Keratinocyte (primary cell): ENCODE measurements at regions not wholly inside any gene's neighbourhood (a gene's known extent, or its start where the extent isn't known, plus 50 kb on each side); places are given as distances from the start of the nearest gene placed in this dataset.

Source experiments
- DNase-seq: peaks from one replicate; pipeline ENCODE4 v3.0.0-alpha.2; 2011; ENCODE audit warnings: low read depth, missing footprints, low spot score
- FAIRE-seq: peaks from 2 replicates; lab custom pipeline; 2011; peaks lifted over from hg19 to GRCh38; lab: Jason Lieb, UNC
- H2AFZ ChIP-seq: 2 replicates; pipeline ENCODE4 v1.6.0; 2012; ENCODE audit warnings: low read length, control low read depth, inconsistent platforms; ENCODE audit not compliant: control insufficient read depth
- H3K27ac ChIP-seq: 2 replicates; pipeline ENCODE4 v1.5.1; 2011; ENCODE audit warnings: low read length; ENCODE audit not compliant: control insufficient read depth, insufficient read depth
- H3K27me3 ChIP-seq: 3 replicates; pipeline ENCODE4 v1.6.0; 2011; ENCODE audit warnings: low read length; ENCODE audit not compliant: control insufficient read depth, insufficient read depth; ENCODE audit errors: extremely low read depth
- H3K36me3 ChIP-seq, 2 experiments: 2 replicates in 1 of 2; 3 replicates in 1 of 2; pipeline ENCODE4 v1.5.1; 2011; ENCODE audit warnings: low read length in 2 of 2, mild to moderate bottlenecking in 1 of 2; ENCODE audit not compliant: control insufficient read depth in 2 of 2, insufficient read depth in 2 of 2; ENCODE audit errors: extremely low read depth in 1 of 2
- H3K4me1 ChIP-seq: 3 replicates; pipeline ENCODE4 v1.5.1; 2011; ENCODE audit warnings: low read length; ENCODE audit not compliant: control insufficient read depth, insufficient read depth; ENCODE audit errors: extremely low read depth
- H3K4me2 ChIP-seq: 3 replicates; pipeline ENCODE4 v1.6.0; 2011; ENCODE audit warnings: low read depth, low read length; ENCODE audit not compliant: control insufficient read depth, insufficient read depth; ENCODE audit errors: extremely low read depth
- H3K4me3 ChIP-seq, 3 experiments: fragments of 200-600 bp in 1 of 3; sonication (generic) in 1 of 3; 2 replicates in 2 of 3; 3 replicates in 1 of 3; pipeline ENCODE4 v1.5.1; 2011 to 2016; ENCODE audit warnings: low read length in 3 of 3, mild to moderate bottlenecking in 3 of 3, control low read depth in 2 of 3, inconsistent platforms in 1 of 3, low read depth in 1 of 3, mixed read lengths in 1 of 3, mixed run types in 1 of 3, moderate library complexity in 1 of 3; ENCODE audit not compliant: control insufficient read depth in 2 of 3, insufficient read depth in 2 of 3; ENCODE audit errors: extremely low read depth in 1 of 3
- H3K79me2 ChIP-seq: 2 replicates; pipeline ENCODE4 v1.6.0; 2012; ENCODE audit warnings: low read length; ENCODE audit not compliant: control insufficient read depth, insufficient read depth
- H3K9ac ChIP-seq: 3 replicates; pipeline ENCODE4 v1.6.0; 2011; ENCODE audit warnings: low read length; ENCODE audit not compliant: control insufficient read depth, insufficient read depth; ENCODE audit errors: extremely low read depth
- H3K9me1 ChIP-seq: 3 replicates; pipeline ENCODE4 v1.6.0; 2011; ENCODE audit warnings: low read length; ENCODE audit not compliant: control insufficient read depth, insufficient read depth; ENCODE audit errors: extremely low read depth
- H3K9me3 ChIP-seq: 2 replicates; pipeline ENCODE4 v1.5.1; 2012; ENCODE audit warnings: low read depth, low read length; ENCODE audit not compliant: control insufficient read depth
- H4K20me1 ChIP-seq: 3 replicates; pipeline ENCODE4 v1.6.0; 2011; ENCODE audit warnings: low read length; ENCODE audit not compliant: control insufficient read depth, insufficient read depth; ENCODE audit errors: extremely low read depth
- CTCF ChIP-seq, 3 experiments: IDR thresholded peaks in 1 of 3; conservative IDR thresholded peaks in 1 of 3; optimal IDR thresholded peaks in 1 of 3; 2 replicates in 2 of 3; 3 replicates in 1 of 3; pipeline versions ENCODE3 to v1.5.1; 2011; ENCODE audit warnings: low read length in 3 of 3, mild to moderate bottlenecking in 3 of 3, moderate library complexity in 2 of 3, control low read depth in 1 of 3, inconsistent platforms in 1 of 3; ENCODE audit not compliant: insufficient read depth in 2 of 3; ENCODE audit errors: extremely low read depth in 1 of 3
- EZH2 ChIP-seq: IDR thresholded peaks from one replicate; pipeline ENCODE4 v1.6.1; 2012; ENCODE audit warnings: inconsistent platforms, mild to moderate bottlenecking, low read length, moderate library complexity
- dilution Hi-C: fragments of 300-500 bp; cut with MboI; formaldehyde crosslinking; loops from one replicate; pipeline ENCODE4 v1.7.0; 2020; ENCODE audit warnings: low sequenced_read_pairs; ENCODE audit not compliant: extremely low pct_ligation_motif_present

- no peak for FAIRE-seq
- Histone ChIP-seq H3K4me3 (no peak overlapping the region), H3K36me3 (no peaks in the 10 kb centered on the region), H3K27ac (no peak overlapping the region), H3K9me1 (no peaks in the 10 kb centered on the region), H2AFZ (no peak overlapping the region), H3K9me3 (no peaks in the 10 kb centered on the region), H3K27me3 (no peaks in the 10 kb centered on the region), H4K20me1 (no peaks in the 10 kb centered on the region), H3K4me2 (no peak overlapping the region), H3K9ac (no peak overlapping the region), H3K79me2 (no peaks in the 10 kb centered on the region), H3K4me1 (peaks cover 13% of the 10 kb centered on the region)
- dilution Hi-C loops: no loop called here
- DNase-seq: no peak
- TF ChIP-seq CTCF (optimal IDR thresholded peaks at IDR 0.05 in 1 of 3, IDR thresholded peaks at IDR 0.05 in 1 of 3, conservative IDR thresholded peaks at IDR 0.05 in 1 of 3; ENCODE audit: extremely low read depth in 1 of 3, insufficient read depth in 2 of 3, low read length in 3 of 3) (no peak), EZH2 (no peak)
Observed at GRCh38 chr5:68407311-68408239, 192.0 kb downstream of the PIK3R1 start.

- no peaks in the 10 kb centered on the region for H3K9me3 ChIP-seq
- dilution Hi-C loops: no loop called here
- no peaks in the 10 kb centered on the region for H3K9me1 ChIP-seq
- H3K79me2 ChIP-seq: no peaks in the 10 kb centered on the region
- no peak overlapping the region for H3K27ac ChIP-seq
- peaks cover 13% of the 10 kb centered on the region for H3K4me1 ChIP-seq
- no peaks in the 10 kb centered on the region for H3K36me3 ChIP-seq
- TF ChIP-seq EZH2: no peak
- no peak for TF ChIP-seq CTCF (optimal IDR thresholded peaks at IDR 0.05 in 1 of 3, IDR thresholded peaks at IDR 0.05 in 1 of 3, conservative IDR thresholded peaks at IDR 0.05 in 1 of 3; ENCODE audit: extremely low read depth in 1 of 3, insufficient read depth in 2 of 3, low read length in 3 of 3)
- FAIRE-seq: no peak
- no peak for DNase-seq
- H2AFZ ChIP-seq: no peak overlapping the region
- no peak overlapping the region for H3K9ac ChIP-seq
- no peak overlapping the region for H3K4me3 ChIP-seq
- H3K27me3 ChIP-seq: no peaks in the 10 kb centered on the region
- H4K20me1 ChIP-seq: no peaks in the 10 kb centered on the region
- no peak overlapping the region for H3K4me2 ChIP-seq
Observed at GRCh38 chr5:68408345-68408871, 192.9 kb downstream of the PIK3R1 start.
